ENCODE measurements at regions not wholly inside any gene's neighbourhood (a gene's known extent, or its start where the extent isn't known, plus 50 kb on each side); places are given as distances from the start of the nearest gene placed in this dataset.
"Not testable (repeated sequence)": the region's sequence is repeated elsewhere in the genome, so short reads cannot be mapped to it uniquely, and the experiment has no call there.

DNA sequence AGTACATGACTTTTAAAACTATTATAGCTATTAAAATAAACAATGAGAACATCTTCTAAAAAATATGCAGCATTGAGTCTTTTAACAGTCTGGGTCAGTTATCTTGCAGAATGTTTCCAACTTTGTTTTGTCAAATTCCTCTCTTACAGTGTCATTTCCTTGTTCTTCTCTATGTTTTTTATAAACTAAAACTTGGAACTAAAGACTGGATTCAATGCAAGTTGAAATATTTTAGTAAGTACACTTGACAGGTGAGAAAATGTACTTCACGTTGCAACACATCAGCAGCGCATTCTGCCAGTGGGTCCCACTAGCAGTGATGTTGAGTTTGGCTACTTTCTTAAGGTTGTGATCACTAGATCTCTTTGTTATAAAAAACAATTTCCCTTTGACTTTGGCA lies 1407.6 kb upstream of the RAG2 start:
- H3K4me3 ChIP-seq (ENCODE audit: low read depth in 1 of 2, low read length in 2 of 2), result no peak overlapping the region
- H3K9me3 ChIP-seq (ENCODE audit: control insufficient read depth in 1 of 2, low read length in 2 of 2), result no peaks in the 10 kb centered on the region
- H3K27me3 ChIP-seq (ENCODE audit: low read depth, low read length), result no peaks in the 10 kb centered on the region
- H3K27ac ChIP-seq (ENCODE audit: low read length), result no peak overlapping the region
- no peaks in the 10 kb centered on the region for H3K4me1 ChIP-seq (ENCODE audit: control insufficient read depth in 1 of 2, insufficient read depth in 2 of 2, low read length in 2 of 2)
- H3K36me3 ChIP-seq (ENCODE audit: control insufficient read depth in 1 of 2, insufficient read depth in 2 of 2, low read length in 2 of 2), result no peaks in the 10 kb centered on the region

DNA sequence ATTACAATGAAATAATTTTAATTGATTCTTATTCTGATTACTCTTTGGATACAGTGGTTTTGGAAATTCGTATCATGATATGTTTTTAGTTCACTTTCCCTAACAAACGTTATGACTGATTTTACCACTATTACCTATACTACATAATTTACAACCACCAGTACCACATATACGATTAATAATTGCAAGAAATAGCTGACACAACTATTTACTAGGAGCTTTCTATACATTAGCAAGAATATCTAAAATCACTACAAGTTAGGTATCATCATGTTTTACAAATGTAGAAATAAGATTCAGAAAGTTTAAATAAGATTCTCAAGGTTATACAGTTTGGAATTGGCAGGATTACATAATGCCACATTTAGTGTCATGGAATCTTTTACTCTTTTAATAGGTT lies 1401.1 kb upstream of the RAG2 start:
- H3K27me3 ChIP-seq (ENCODE audit: low read depth, low read length), result no peaks in the 10 kb centered on the region
- H3K36me3 ChIP-seq (ENCODE audit: control insufficient read depth in 1 of 2, insufficient read depth in 2 of 2, low read length in 2 of 2), result no peaks in the 10 kb centered on the region
- no peak overlapping the region for H3K27ac ChIP-seq (ENCODE audit: low read length)
- H3K4me1 ChIP-seq (ENCODE audit: control insufficient read depth in 1 of 2, insufficient read depth in 2 of 2, low read length in 2 of 2), result no peaks in the 10 kb centered on the region
- no peak overlapping the region for H3K4me3 ChIP-seq (ENCODE audit: low read depth in 1 of 2, low read length in 2 of 2)
- no peaks in the 10 kb centered on the region for H3K9me3 ChIP-seq (ENCODE audit: control insufficient read depth in 1 of 2, low read length in 2 of 2)

GRCh38 chr11:37995886-37996285 lies 1397.8 kb upstream of the RAG2 start:
- H3K36me3 ChIP-seq (ENCODE audit: control insufficient read depth in 1 of 2, insufficient read depth in 2 of 2, low read length in 2 of 2), result no peaks in the 10 kb centered on the region
- no peaks in the 10 kb centered on the region for H3K4me1 ChIP-seq (ENCODE audit: control insufficient read depth in 1 of 2, insufficient read depth in 2 of 2, low read length in 2 of 2)
- no peak overlapping the region for H3K4me3 ChIP-seq (ENCODE audit: low read depth in 1 of 2, low read length in 2 of 2)
- no peaks in the 10 kb centered on the region for H3K9me3 ChIP-seq (ENCODE audit: control insufficient read depth in 1 of 2, low read length in 2 of 2)
- no peaks in the 10 kb centered on the region for H3K27me3 ChIP-seq (ENCODE audit: low read depth, low read length)
- no peak overlapping the region for H3K27ac ChIP-seq (ENCODE audit: low read length)

DNA sequence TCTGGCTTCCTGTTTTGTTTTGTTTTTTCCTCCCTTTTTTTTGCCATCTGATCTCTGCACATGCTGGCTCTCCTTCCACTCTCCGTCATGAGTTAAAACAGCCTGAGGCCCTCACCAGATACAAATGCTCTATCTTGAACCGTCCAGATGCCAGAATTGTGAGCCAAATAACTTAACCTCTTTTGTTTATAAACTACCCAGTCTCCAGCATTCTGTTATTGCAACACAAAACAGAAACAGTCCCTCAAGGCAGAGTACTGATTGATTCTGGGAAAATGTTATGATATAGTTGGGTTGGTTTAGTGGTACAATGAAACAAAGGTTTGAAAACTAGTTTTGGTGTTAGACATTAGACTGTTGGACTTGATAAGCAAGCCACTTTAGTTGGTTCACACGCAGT lies 1390.0 kb upstream of the RAG2 start:
- Histone ChIP-seq H3K27ac (ENCODE audit: low read length) (no peak overlapping the region), H3K4me3 (ENCODE audit: low read depth in 1 of 2, low read length in 2 of 2) (no peak overlapping the region), H3K9me3 (ENCODE audit: control insufficient read depth in 1 of 2, low read length in 2 of 2) (no peaks in the 10 kb centered on the region), H3K27me3 (ENCODE audit: low read depth, low read length) (no peaks in the 10 kb centered on the region), H3K4me1 (ENCODE audit: control insufficient read depth in 1 of 2, insufficient read depth in 2 of 2, low read length in 2 of 2) (no peaks in the 10 kb centered on the region), H3K36me3 (ENCODE audit: control insufficient read depth in 1 of 2, insufficient read depth in 2 of 2, low read length in 2 of 2) (no peaks in the 10 kb centered on the region)

DNA sequence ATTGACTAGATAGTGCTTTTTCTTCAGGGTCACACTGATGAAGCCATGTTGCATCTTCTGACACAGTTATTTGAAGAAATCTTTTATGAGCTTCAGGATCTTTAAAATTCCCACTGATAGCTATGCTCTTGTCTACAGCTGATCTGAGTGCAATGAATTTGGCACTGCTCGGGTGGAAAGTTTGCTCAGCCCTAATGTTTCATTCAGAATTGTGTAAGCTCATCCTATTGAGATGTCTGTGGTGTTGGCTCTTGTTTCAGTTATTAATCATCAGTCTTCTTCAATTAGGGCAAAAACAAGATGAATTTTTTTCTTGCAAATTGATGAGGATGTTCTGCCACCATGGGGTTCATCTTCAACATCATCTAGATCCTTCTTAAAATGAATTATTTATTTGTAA lies 1387.0 kb upstream of the RAG2 start:
- Histone ChIP-seq H3K27ac (ENCODE audit: low read length) (no peak overlapping the region), H3K4me3 (ENCODE audit: low read depth in 1 of 2, low read length in 2 of 2) (no peak overlapping the region)

DNA sequence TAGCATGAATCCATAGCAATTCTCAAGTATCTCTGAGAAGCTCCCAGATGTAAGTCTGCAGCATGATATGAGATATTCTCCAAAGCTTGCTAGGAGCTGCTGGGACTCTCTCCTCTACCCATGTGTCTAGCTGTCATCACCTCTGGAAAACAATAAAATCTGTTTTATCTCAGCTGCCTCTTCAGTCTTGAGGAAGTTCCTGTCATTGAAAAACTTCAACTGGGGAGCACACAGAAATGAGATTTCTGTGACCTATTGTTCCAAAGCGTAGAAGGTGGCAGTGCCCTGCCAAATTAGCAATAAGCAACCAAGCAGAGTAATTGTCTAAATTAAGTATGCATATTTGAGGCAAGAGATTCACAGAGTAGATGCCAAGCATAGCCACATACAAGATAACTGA lies 1380.6 kb upstream of the RAG2 start:
- Histone ChIP-seq H3K36me3 (ENCODE audit: control insufficient read depth in 1 of 2, insufficient read depth in 2 of 2, low read length in 2 of 2) (no peaks in the 10 kb centered on the region), H3K27me3 (ENCODE audit: low read depth, low read length) (no peaks in the 10 kb centered on the region), H3K4me3 (ENCODE audit: low read depth in 1 of 2, low read length in 2 of 2) (no peak overlapping the region), H3K9me3 (ENCODE audit: control insufficient read depth in 1 of 2, low read length in 2 of 2) (no peaks in the 10 kb centered on the region), H3K27ac (ENCODE audit: low read length) (no peak overlapping the region), H3K4me1 (ENCODE audit: control insufficient read depth in 1 of 2, insufficient read depth in 2 of 2, low read length in 2 of 2) (no peaks in the 10 kb centered on the region)

More for the DNA sequence above, 1387.0 kb upstream of the RAG2 start:
- Histone ChIP-seq H3K27me3 (ENCODE audit: low read depth, low read length) (no peaks in the 10 kb centered on the region), H3K9me3 (ENCODE audit: control insufficient read depth in 1 of 2, low read length in 2 of 2) (no peaks in the 10 kb centered on the region), H3K4me1 (ENCODE audit: control insufficient read depth in 1 of 2, insufficient read depth in 2 of 2, low read length in 2 of 2) (no peaks in the 10 kb centered on the region), H3K36me3 (ENCODE audit: control insufficient read depth in 1 of 2, insufficient read depth in 2 of 2, low read length in 2 of 2) (no peaks in the 10 kb centered on the region)

DNA sequence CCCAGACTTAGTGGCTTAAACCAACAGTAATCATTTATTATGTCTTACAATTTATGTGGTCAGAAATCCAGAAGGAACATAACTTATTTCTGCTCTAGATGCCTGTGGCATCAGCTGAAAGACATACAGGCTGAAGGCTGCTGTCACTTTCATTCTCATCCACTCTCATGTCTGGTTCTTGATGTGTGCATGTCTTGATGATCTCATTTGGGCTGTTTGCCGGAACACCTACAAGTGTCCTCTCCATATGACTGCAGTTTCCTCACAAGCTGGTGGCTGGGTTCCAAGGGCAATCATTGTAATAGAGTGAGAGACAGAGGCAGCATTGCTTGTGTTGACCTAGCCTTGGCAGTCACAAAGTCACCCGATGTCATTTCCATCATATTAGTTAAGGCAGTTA lies 1375.9 kb upstream of the RAG2 start:
- H3K36me3 ChIP-seq (ENCODE audit: control insufficient read depth in 1 of 2, insufficient read depth in 2 of 2, low read length in 2 of 2), result no peaks in the 10 kb centered on the region
- no peaks in the 10 kb centered on the region for H3K4me1 ChIP-seq (ENCODE audit: control insufficient read depth in 1 of 2, insufficient read depth in 2 of 2, low read length in 2 of 2)

DNA sequence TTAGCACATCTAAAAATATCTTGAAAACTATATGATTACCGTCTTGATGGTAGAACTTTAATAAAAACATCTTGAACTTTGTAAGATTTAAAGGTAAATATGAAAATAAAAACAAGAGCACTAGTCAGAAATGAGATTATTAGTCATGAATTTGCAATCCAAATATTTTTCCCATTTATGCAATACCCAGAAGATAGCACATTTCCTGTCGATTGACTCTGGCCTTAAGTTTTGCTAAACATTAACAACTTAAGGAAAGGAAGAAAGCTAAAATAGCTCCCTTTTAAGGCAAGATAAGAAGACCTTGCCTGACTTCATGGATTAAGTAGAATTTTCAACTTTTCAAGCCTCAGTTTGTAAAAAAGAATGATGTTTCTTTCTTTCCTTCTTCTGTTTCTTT lies 1374.7 kb upstream of the RAG2 start:
- no peaks in the 10 kb centered on the region for H3K27me3 ChIP-seq (ENCODE audit: low read depth, low read length)
- no peaks in the 10 kb centered on the region for H3K9me3 ChIP-seq (ENCODE audit: control insufficient read depth in 1 of 2, low read length in 2 of 2)
- H3K4me1 ChIP-seq (ENCODE audit: control insufficient read depth in 1 of 2, insufficient read depth in 2 of 2, low read length in 2 of 2), result no peaks in the 10 kb centered on the region
- H3K4me3 ChIP-seq (ENCODE audit: low read depth in 1 of 2, low read length in 2 of 2), result no peak overlapping the region
- H3K27ac ChIP-seq (ENCODE audit: low read length), result no peak overlapping the region
- H3K36me3 ChIP-seq (ENCODE audit: control insufficient read depth in 1 of 2, insufficient read depth in 2 of 2, low read length in 2 of 2), result no peaks in the 10 kb centered on the region

More for the DNA sequence above, 1375.9 kb upstream of the RAG2 start:
- no peaks in the 10 kb centered on the region for H3K27me3 ChIP-seq (ENCODE audit: low read depth, low read length)
- H3K9me3 ChIP-seq (ENCODE audit: control insufficient read depth in 1 of 2, low read length in 2 of 2), result no peaks in the 10 kb centered on the region
- no peak overlapping the region for H3K4me3 ChIP-seq (ENCODE audit: low read depth in 1 of 2, low read length in 2 of 2)
- H3K27ac ChIP-seq (ENCODE audit: low read length), result no peak overlapping the region

- not testable (repeated sequence) for H3K4me3 ChIP-seq (ENCODE audit: low read depth in 1 of 2, low read length in 2 of 2); H3K36me3 ChIP-seq (ENCODE audit: control insufficient read depth in 1 of 2, insufficient read depth in 2 of 2, low read length in 2 of 2); H3K27ac ChIP-seq (ENCODE audit: low read length); H3K27me3 ChIP-seq (ENCODE audit: low read depth, low read length); H3K4me1 ChIP-seq (ENCODE audit: control insufficient read depth in 1 of 2, insufficient read depth in 2 of 2, low read length in 2 of 2); H3K9me3 ChIP-seq (ENCODE audit: control insufficient read depth in 1 of 2, low read length in 2 of 2)
Measured at GRCh38 chr11:37969336-37969735, 1371.3 kb upstream of the RAG2 start.

DNA sequence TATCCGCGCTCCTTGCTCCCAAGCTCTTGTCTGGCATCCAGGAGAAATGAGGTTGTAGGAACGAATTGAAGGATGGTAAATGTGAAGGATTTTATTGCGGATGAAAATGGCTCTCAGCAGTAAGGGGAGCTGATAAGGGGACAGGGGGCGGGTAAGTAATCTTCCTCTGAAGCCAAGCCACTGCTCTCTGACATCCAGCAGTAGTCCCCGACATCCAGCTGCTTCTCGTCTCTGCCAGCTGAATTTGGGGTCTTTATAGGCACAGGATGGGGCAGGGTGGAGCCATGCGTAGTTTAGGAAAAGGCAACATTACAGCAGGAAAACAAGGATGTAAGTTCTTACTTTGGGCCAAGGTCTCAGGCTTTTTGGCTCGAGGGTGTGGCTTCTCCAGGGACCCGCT lies 1370.1 kb upstream of the RAG2 start:
- H3K4me1 ChIP-seq (ENCODE audit: control insufficient read depth in 1 of 2, insufficient read depth in 2 of 2, low read length in 2 of 2), result no peaks in the 10 kb centered on the region
- no peaks in the 10 kb centered on the region for H3K27me3 ChIP-seq (ENCODE audit: low read depth, low read length)
- H3K36me3 ChIP-seq (ENCODE audit: control insufficient read depth in 1 of 2, insufficient read depth in 2 of 2, low read length in 2 of 2), result no peaks in the 10 kb centered on the region
- no peaks in the 10 kb centered on the region for H3K9me3 ChIP-seq (ENCODE audit: control insufficient read depth in 1 of 2, low read length in 2 of 2)
- H3K4me3 ChIP-seq (ENCODE audit: low read depth in 1 of 2, low read length in 2 of 2), result no peak overlapping the region
- H3K27ac ChIP-seq (ENCODE audit: low read length), result no peak overlapping the region

DNA sequence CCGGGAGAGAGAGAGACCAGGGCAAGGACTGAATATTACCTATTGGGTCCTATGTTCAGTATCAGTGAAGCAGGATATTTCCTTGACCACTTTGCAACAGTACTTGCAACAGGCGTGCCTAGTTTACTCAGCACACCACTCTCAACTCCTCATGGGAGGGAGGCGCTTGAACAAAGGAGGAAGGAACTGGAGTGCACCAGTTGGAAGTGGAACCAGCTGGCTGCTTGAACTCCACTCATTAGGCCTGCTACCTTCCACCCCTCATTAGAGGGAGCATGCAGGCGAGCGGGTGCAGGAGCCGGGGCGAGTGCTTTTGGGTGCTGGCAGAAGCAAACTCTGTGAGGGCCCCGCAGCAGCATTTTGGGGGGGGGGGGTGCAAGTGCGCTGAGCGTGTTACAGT lies 1369.6 kb upstream of the RAG2 start:
- no peaks in the 10 kb centered on the region for H3K36me3 ChIP-seq (ENCODE audit: control insufficient read depth in 1 of 2, insufficient read depth in 2 of 2, low read length in 2 of 2)
- H3K27me3 ChIP-seq (ENCODE audit: low read depth, low read length), result no peaks in the 10 kb centered on the region
- no peak overlapping the region for H3K4me3 ChIP-seq (ENCODE audit: low read depth in 1 of 2, low read length in 2 of 2)
- H3K27ac ChIP-seq (ENCODE audit: low read length), result no peak overlapping the region
- no peaks in the 10 kb centered on the region for H3K4me1 ChIP-seq (ENCODE audit: control insufficient read depth in 1 of 2, insufficient read depth in 2 of 2, low read length in 2 of 2)
- no peaks in the 10 kb centered on the region for H3K9me3 ChIP-seq (ENCODE audit: control insufficient read depth in 1 of 2, low read length in 2 of 2)

GRCh38 chr11:37963440-37963839 lies 1365.4 kb upstream of the RAG2 start:
- H3K27ac ChIP-seq (ENCODE audit: low read length), result no peak overlapping the region
- no peaks in the 10 kb centered on the region for H3K4me1 ChIP-seq (ENCODE audit: control insufficient read depth in 1 of 2, insufficient read depth in 2 of 2, low read length in 2 of 2)
- H3K4me3 ChIP-seq (ENCODE audit: low read depth in 1 of 2, low read length in 2 of 2), result no peak overlapping the region
- no peaks in the 10 kb centered on the region for H3K27me3 ChIP-seq (ENCODE audit: low read depth, low read length)
- peaks cover 0 to 6% of the 10 kb centered on the region in 2 donors for H3K9me3 ChIP-seq (ENCODE audit: control insufficient read depth in 1 of 2, low read length in 2 of 2)
- H3K36me3 ChIP-seq (ENCODE audit: control insufficient read depth in 1 of 2, insufficient read depth in 2 of 2, low read length in 2 of 2), result no peaks in the 10 kb centered on the region
